Stomach smooth muscle (tissue), 2 donors: ENCODE measurements at regions not wholly inside any gene's neighbourhood (a gene's known extent, or its start where the extent isn't known, plus 50 kb on each side); places are given as distances from the start of the nearest gene placed in this dataset.

Experiments used
- H3K27ac ChIP-seq: one replicate; pipeline ENCODE4 v1.7.0; 2013; ENCODE audit warnings: mild to moderate bottlenecking, low read length, inconsistent platforms
- H3K27me3 ChIP-seq, 2 donors: one replicate each; pipeline ENCODE4 v1.7.0; 2013; ENCODE audit warnings: low read length in 2 of 2; ENCODE audit not compliant: insufficient read depth in 2 of 2, control insufficient read depth in 1 of 2
- H3K36me3 ChIP-seq, 2 donors: one replicate each; pipeline ENCODE4 v1.7.0; 2013; ENCODE audit warnings: low read length in 2 of 2; ENCODE audit not compliant: control insufficient read depth in 2 of 2, insufficient read depth in 2 of 2
- H3K4me1 ChIP-seq: one replicate; pipeline ENCODE4 v1.7.0; 2013; ENCODE audit warnings: low read length; ENCODE audit not compliant: control insufficient read depth, insufficient read depth
- H3K4me3 ChIP-seq, 2 donors: one replicate each; pipeline ENCODE4 v1.7.0; 2013; ENCODE audit warnings: low read length in 2 of 2
- H3K9ac ChIP-seq, 2 donors: one replicate each; pipeline ENCODE4 v1.7.0; 2013; ENCODE audit warnings: low read length in 2 of 2, mild to moderate bottlenecking in 1 of 2
- H3K9me3 ChIP-seq, 2 donors: one replicate each; pipeline ENCODE4 v1.7.0; 2013; ENCODE audit warnings: low read length in 2 of 2; ENCODE audit not compliant: control insufficient read depth in 2 of 2
- donor health status: healthy.
- donor health status: Pancreatic carcinoma.

DNA sequence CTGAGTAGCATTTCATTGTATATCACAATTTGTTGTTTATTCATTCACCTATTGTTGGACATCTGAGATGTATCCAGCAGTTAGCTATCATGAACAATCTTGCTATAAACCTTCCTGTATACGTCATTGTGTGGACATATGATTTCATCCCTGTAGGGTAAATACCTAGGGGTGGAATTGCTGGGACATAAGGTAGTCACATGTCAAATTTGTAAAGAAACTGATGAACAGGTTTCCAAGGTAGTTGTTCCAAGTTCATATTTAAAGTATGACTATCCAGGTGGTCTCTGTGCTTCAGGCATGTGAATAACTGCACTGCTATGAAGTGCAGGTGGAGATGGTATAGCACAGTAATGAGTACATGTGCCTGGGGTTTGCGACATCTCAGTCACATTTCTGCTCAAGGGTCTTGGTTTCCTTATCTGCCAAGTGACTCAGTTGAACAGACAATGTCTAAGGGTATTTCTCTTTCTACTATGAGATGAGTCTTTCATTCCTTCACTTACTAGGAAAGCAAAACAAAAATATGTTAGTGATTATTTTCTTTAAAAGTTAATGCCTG is 229.0 kb upstream of the HES1 start:
- H3K4me3 ChIP-seq, result no peak overlapping the region
- H3K36me3 ChIP-seq, result no peaks in the 10 kb centered on the region

DNA sequence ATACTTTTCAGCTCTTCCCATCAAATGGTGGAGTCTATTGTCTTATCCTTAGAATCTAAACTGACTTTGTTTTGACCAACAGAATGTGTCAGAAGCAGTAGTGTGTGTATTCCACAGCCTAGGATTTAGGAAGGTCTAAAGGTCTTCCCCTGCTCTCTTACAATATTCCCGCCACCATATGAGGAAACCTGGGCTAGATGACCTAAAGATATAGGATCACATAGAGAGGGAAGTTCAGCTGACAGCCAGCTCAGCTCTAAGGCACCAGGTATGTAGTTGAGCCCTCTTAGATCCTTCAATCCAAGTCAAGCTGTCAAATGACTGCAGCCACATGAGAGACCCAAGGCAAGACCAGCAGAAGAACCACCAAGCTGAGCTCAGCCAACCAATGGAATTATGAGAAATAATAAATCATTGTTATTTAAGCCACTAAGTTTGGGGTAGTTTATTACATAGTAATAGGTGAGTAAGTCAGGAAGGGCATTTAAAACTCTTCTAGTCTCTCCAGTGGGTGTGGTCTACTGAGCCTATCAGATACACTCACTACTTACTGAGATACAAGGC is 227.7 kb upstream of the HES1 start:
- Histone ChIP-seq H3K4me1 (peaks cover 5% of the 10 kb centered on the region), H3K4me3 (no peak overlapping the region), H3K9ac (no peak overlapping the region), H3K9me3 (peaks cover 5 to 6% of the 10 kb centered on the region in 2 donors), H3K27ac (no peak overlapping the region), H3K27me3 (no peaks in the 10 kb centered on the region), H3K36me3 (no peaks in the 10 kb centered on the region)

More for the DNA sequence above, 229.0 kb upstream of the HES1 start:
- Histone ChIP-seq H3K27ac (no peak overlapping the region), H3K9me3 (peaks cover 5 to 6% of the 10 kb centered on the region in 2 donors), H3K4me1 (peaks cover 5% of the 10 kb centered on the region), H3K27me3 (no peaks in the 10 kb centered on the region), H3K9ac (no peak overlapping the region)

DNA sequence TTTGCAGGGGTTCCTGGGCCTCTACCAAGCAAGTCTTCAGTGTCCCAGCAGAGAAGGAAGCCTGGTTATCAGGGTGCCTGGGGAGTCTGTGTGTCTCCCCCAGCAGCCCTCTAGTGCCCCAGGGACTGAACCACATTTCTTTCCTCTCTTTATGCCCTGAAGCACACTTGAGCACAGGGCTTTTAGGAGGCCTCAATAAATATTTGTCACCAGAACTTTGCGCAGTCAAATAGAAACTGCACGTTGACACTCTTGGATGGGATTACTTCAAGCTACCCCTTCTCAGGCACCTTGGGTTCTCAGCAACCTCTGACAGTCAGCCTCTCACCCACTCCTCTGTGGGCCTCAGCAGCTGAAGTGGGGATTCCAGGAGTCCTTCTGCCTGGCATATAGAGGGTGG is 226.6 kb upstream of the HES1 start:
- H3K27ac ChIP-seq, result no peak overlapping the region
- peaks cover 11% of the 10 kb centered on the region for H3K4me1 ChIP-seq
- no peak overlapping the region for H3K9ac ChIP-seq
- no peaks in the 10 kb centered on the region for H3K27me3 ChIP-seq
- H3K36me3 ChIP-seq, result no peaks in the 10 kb centered on the region
- peaks cover 5 to 6% of the 10 kb centered on the region in 2 donors for H3K9me3 ChIP-seq
- no peak overlapping the region for H3K4me3 ChIP-seq

DNA sequence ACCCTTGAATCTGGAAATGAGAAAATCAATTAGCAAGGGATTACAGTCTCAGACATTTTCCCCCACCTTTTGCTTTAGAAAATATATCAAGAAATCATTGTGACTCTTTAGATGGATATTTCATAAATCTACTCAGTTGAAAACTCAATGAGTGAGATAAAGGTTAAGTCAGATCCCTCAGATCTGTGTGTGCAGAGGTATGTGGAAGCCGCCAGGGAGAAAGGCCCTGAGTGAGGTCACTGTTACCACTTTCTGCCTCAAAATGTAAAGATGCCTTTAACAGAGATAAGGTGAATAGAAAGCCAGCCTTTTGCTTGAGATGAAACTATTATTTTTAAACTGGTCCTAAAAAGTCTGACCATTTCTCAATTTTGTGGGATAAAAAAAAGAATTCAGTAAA is 225.6 kb upstream of the HES1 start:
- H3K4me1 ChIP-seq, result peaks cover 13% of the 10 kb centered on the region
- H3K9ac ChIP-seq, result no peak overlapping the region
- no peaks in the 10 kb centered on the region for H3K36me3 ChIP-seq
- peaks cover 5 to 6% of the 10 kb centered on the region in 2 donors for H3K9me3 ChIP-seq
- H3K27me3 ChIP-seq, result no peaks in the 10 kb centered on the region
- H3K27ac ChIP-seq, result no peak overlapping the region
- H3K4me3 ChIP-seq, result no peak overlapping the region

DNA sequence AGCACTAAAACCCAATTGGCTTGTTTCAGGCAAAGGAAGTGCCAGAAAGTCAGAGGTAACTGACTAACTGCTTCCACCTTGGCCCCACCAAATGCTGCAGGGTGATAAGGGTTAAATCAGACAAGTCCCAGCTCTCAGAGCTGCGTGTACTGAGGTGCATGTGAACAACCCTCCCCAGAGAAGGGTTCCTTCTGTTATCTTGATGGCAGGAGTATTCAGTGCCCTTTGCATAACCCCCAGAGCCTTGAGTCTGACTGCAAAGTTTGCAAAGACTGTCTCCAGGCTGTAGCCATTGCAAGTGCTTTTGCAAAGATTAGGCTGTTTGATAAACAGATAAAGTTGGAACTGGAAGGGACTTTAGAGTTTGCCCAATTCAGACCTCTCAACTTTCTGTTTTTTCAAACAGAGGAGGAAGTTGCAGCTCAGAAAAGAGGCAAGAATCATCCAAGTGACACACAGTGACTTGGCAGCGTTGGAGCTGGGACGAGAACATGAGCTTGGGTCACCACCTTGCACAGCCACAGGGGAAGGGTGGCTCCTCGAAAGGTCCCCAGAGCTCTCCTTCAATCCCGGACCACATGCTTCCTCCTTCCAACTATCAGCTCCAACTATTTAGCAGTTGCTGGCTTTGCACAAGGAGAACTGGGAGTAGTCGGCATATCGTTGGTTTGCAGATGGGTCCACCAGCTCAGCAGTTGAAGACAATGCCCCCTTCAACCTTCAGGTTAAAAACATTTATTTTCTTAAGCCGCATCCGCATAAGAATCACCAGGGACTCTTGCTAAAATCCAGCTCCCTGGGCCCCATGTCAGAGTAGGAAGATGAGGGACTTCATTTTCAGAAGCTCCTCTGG is 224.8 kb upstream of the HES1 start:
- Histone ChIP-seq H3K27me3 (no peaks in the 10 kb centered on the region), H3K27ac (no peak overlapping the region), H3K36me3 (no peaks in the 10 kb centered on the region), H3K9ac (no peak overlapping the region), H3K4me1 (peaks cover 9% of the 10 kb centered on the region), H3K9me3 (peaks cover 5 to 6% of the 10 kb centered on the region in 2 donors), H3K4me3 (no peak overlapping the region)

DNA sequence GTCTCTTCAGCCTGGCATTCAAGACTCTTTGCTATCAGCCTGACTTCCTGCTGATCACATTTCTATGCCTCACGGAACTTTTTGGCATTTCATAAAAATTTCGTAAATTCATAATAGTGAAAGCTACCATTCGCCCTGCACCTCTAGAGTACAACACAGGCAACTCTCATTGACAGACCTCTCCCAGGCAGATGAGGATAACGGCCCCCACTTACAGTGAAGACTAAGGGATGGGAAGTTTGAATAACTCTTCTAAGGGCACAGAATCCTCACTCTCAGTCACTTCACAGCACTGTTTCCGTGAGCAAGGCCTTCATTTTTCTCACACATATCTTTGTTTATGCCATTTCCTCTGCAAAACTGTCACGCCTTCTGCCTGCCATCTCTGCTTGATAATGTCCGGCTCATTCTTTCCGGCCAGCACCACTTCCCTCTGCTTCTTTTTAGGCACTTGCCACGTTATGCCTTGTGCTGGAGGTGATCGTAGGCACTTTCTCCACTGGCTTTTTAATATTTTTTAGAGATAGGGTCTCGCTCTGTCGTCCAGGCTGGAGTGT is 224.1 kb upstream of the HES1 start:
- H3K27me3 ChIP-seq, result no peaks in the 10 kb centered on the region
- H3K9me3 ChIP-seq, result peaks cover 5 to 6% of the 10 kb centered on the region in 2 donors
- H3K4me1 ChIP-seq, result peaks cover 9% of the 10 kb centered on the region
- no peak overlapping the region for H3K27ac ChIP-seq
- no peaks in the 10 kb centered on the region for H3K36me3 ChIP-seq
- H3K9ac ChIP-seq, result no peak overlapping the region
- H3K4me3 ChIP-seq, result no peak overlapping the region

DNA sequence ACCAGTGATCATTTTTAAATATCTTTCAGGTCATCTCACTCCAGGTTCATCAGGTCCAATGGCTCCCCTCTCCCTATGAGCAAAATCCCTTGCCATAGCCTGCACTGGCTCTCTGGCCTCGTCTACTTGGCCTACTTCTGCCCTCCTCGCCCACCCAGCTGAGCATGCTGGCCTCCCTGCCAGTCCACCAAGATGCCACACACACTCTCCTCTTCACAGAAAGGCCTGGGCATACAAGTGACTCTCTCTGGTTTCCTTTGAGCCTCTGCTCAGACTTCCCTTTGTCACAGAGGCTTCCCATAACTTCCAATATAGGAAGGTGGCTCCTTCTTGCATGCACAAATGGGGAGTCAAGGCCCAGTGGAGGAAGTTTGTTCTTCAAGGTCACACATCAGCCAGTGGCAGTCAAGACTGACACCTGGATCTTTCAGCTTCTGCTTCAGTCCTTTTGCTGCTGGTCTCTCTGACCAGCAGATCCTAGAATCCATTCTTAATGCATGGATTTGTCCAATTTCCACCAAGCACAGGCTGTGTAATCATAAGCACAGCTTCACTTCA is 223.2 kb upstream of the HES1 start:
- no peaks in the 10 kb centered on the region for H3K36me3 ChIP-seq
- no peak overlapping the region for H3K4me3 ChIP-seq
- no peak overlapping the region for H3K27ac ChIP-seq
- peaks cover 5 to 6% of the 10 kb centered on the region in 2 donors for H3K9me3 ChIP-seq
- no peak overlapping the region for H3K9ac ChIP-seq
- no peaks in the 10 kb centered on the region for H3K27me3 ChIP-seq
- H3K4me1 ChIP-seq, result peaks cover 9% of the 10 kb centered on the region

DNA sequence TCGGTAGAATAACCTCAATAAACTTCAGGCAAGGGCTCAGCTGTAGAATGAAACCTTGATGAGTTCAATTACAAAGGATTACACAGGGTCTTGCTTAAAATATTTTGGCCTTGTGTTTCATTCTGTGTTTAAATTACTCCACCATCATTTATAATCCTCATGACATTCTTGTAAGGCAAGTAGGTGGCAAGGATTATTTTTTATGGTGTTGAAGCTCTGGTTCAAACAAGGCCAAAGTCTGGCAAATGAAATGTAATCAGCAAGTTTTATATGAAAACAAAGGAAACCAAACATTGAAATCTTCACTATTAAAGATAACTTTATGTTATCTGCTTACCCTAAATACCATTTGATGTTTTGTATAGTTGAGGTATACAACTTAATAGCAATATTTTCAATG is 221.3 kb upstream of the HES1 start:
- Histone ChIP-seq H3K4me1 (peaks cover 9% of the 10 kb centered on the region), H3K36me3 (no peaks in the 10 kb centered on the region), H3K27me3 (no peaks in the 10 kb centered on the region), H3K4me3 (no peak overlapping the region), H3K9ac (no peak overlapping the region), H3K9me3 (no peaks in the 10 kb centered on the region), H3K27ac (no peak overlapping the region)

DNA sequence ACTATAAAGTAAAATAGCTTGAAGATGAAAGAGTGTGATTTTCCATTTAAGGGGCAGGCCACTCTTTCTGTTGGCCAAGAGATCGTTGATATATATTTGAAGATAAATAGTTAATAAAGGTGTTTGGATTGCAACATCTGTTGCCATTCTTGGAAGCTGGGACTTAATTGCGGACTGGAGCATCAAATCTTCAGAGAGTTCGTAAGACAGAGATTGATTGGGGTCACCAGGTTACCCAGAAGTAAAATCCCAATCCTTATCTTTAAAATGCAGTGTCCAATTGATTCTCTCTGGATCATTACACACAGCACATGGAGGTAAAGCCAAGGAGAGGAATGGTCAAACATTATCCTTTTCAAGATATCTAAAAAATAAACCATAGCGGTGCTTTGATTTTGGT is 220.8 kb upstream of the HES1 start:
- no peak overlapping the region for H3K4me3 ChIP-seq
- no peaks in the 10 kb centered on the region for H3K9me3 ChIP-seq
- peaks cover 9% of the 10 kb centered on the region for H3K4me1 ChIP-seq
- no peaks in the 10 kb centered on the region for H3K36me3 ChIP-seq
- no peaks in the 10 kb centered on the region for H3K27me3 ChIP-seq
- no peak overlapping the region for H3K27ac ChIP-seq
- H3K9ac ChIP-seq, result no peak overlapping the region

GRCh38 chr3:193915613-193916012 is 220.3 kb upstream of the HES1 start:
- no peak overlapping the region for H3K9ac ChIP-seq
- no peak overlapping the region for H3K27ac ChIP-seq
- no peaks in the 10 kb centered on the region for H3K9me3 ChIP-seq
- no peak overlapping the region for H3K4me3 ChIP-seq
- H3K4me1 ChIP-seq, result peaks cover 9% of the 10 kb centered on the region
- no peaks in the 10 kb centered on the region for H3K36me3 ChIP-seq
- H3K27me3 ChIP-seq, result no peaks in the 10 kb centered on the region
